AG04449 (cell line): ENCODE measurements at regions not wholly inside any gene's neighbourhood (a gene's known extent, or its start where the extent isn't known, plus 50 kb on each side); places are given as distances from the start of the nearest gene placed in this dataset.

Source experiments
- CTCF ChIA-PET: fragments of 350-600 bp; formaldehyde crosslinking; extraction: SDS; loops from one replicate; lab custom pipeline; 2021; ENCODE audit warnings: antibody characterized with exemption; lab: Yijun Ruan, JAX
- POLR2A ChIA-PET: fragments of 400-600, 350-600 bp; formaldehyde crosslinking; extraction: SDS; loops from one replicate; lab custom pipeline; 2020; ENCODE audit warnings: antibody characterized with exemption, inconsistent platforms; lab: Yijun Ruan, JAX
- DNase-seq: peaks from one replicate; pipeline ENCODE4 v3.0.0-alpha.2; 2010; ENCODE audit warnings: low read depth, low spot score
- H3K4me3 ChIP-seq: 2 replicates; pipeline ENCODE4 v1.5.1; 2011; ENCODE audit warnings: low read depth, mild to moderate bottlenecking, control low read depth, low read length
- TF ChIP-seq, protein P1 (sequence below): IDR thresholded peaks from one replicate; pipeline ENCODE4 v1.5.1; 2011; ENCODE audit warnings: mild to moderate bottlenecking, moderate library complexity, low read length, control low read depth, inconsistent platforms; ENCODE audit not compliant: insufficient read depth; ENCODE audit errors: missing control alignments

DNA sequence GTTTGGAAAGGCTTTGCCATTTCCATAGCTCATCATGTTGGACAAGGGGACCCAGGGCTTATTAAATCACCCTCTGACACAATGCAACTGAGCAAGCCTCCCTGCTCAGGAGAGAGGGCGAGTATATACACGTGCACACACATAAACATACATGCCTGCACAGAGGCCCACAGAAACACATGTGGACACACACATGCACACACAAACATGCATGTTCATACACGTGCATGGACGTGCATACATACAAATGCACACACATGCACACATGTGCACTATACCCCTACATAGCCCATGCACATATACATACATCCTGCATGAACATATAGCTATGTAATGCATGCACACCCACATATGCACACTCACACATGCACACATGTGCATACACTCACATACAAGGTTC is 99.5 kb upstream of the ALDH1B1 start:
- TF ChIP-seq, protein P1, sequence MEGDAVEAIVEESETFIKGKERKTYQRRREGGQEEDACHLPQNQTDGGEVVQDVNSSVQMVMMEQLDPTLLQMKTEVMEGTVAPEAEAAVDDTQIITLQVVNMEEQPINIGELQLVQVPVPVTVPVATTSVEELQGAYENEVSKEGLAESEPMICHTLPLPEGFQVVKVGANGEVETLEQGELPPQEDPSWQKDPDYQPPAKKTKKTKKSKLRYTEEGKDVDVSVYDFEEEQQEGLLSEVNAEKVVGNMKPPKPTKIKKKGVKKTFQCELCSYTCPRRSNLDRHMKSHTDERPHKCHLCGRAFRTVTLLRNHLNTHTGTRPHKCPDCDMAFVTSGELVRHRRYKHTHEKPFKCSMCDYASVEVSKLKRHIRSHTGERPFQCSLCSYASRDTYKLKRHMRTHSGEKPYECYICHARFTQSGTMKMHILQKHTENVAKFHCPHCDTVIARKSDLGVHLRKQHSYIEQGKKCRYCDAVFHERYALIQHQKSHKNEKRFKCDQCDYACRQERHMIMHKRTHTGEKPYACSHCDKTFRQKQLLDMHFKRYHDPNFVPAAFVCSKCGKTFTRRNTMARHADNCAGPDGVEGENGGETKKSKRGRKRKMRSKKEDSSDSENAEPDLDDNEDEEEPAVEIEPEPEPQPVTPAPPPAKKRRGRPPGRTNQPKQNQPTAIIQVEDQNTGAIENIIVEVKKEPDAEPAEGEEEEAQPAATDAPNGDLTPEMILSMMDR = no peak
- H3K4me3 ChIP-seq = no peak overlapping the region
- ChIA-PET CTCF (no interaction called here), POLR2A (no interaction called here)
- no peak for DNase-seq

DNA sequence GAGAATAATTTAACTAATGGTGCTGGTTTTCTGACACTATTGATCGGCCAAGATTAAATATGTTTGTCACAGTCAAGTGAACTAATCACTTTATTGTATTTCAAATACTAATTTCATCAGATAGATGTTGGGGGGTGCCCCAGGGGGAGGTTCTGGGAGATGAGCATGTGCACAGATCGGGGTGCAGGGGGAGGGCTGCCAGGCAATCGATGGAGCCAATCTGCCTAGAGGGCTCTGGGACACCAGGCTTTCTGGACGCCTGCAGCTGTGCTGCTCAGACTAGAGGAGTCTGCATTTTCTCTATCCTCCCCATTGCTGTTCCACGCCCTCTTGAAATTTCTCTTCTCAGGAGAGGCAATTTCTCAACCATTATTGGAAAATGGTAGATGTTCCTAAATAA is 100.0 kb upstream of the ALDH1B1 start:
- TF ChIP-seq, protein P1 = no peak
- CTCF ChIA-PET = no interaction called here
- no peak overlapping the region for H3K4me3 ChIP-seq
- DNase-seq = no peak
- POLR2A ChIA-PET = no interaction called here

DNA sequence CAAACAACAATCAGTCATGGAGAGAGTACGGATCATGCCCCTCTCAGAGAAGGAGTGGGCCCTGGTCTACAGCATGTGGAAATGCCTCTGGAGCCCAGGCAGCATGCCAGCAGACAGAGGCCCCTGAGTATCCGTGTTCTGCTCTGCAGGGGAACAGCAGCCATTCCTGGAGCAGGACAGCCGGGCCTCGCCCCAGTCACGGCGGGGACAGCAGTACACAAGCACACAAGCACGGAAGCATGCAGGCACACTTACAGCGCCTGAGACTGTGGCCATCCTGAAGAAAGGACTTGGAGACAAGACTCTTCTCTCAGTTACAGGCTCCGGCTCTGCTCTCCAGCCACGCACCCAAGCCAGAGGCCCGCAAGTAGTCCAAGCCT is 102.6 kb upstream of the ALDH1B1 start:
- no peak overlapping the region for H3K4me3 ChIP-seq
- POLR2A ChIA-PET = no interaction called here
- DNase-seq = no peak
- TF ChIP-seq, protein P1 = no peak
- CTCF ChIA-PET = no interaction called here

DNA sequence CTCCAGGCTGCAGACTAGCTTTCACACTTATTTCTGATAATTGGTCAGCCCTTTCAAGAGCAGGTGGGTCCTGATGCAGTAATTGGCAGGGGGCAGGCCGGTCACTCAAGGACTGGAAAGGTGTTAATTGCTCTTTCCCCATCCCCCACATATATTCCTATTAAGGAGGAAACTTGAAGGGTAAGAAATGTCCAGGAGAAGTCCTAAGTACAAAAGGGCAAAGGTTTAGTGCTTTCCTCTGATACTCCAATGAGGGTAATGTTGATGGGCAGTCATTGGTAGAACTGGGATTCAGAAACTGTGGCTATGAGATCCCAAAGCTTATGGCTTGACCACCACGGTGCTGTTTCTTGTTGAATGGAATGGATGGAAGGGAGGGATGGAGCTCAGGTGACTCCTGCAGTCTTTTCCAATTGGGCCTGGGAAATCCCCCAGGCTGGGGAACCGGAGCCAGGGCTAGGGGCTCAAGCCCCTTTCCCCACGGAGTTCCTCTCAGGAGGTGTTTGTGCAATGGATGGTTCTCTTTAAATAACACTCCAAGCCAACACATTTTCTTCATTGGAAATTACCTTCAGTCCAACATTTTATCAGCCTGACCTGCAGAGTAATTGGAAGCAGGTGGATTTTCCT is 103.2 kb upstream of the ALDH1B1 start:
- TF ChIP-seq, protein P1 = no peak
- ChIA-PET CTCF (no interaction called here), POLR2A (no interaction called here)
- no peak overlapping the region for H3K4me3 ChIP-seq
- DNase-seq = no peak

DNA sequence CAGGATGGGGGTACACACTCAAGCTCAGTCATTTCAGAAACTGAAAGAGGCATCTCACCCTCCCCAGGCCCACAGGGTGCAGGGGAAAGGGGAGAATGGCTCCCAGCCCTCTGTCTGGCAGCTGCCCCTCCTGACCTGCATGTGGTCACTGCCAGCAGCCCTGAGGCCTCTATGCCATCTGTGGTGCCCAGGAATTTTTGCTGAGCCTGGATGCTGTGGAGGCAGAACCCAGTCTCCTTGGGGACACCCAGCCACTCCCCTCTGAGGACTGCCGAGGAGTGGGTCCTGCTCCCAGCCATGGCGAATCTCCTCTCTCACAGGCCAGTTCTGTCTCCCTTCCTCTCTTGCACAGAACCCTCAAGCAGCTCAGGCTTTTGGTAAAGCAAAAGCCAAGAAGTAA is 104.0 kb upstream of the ALDH1B1 start:
- TF ChIP-seq, protein P1 = no peak
- H3K4me3 ChIP-seq = no peak overlapping the region
- ChIA-PET CTCF (interaction anchor here (1.0 kb wide), 1 partner anchor 21 kb away, joined by 3 read pairs; no protein-coding TSS in a partner anchor), POLR2A (no interaction called here)
- no peak for DNase-seq

DNA sequence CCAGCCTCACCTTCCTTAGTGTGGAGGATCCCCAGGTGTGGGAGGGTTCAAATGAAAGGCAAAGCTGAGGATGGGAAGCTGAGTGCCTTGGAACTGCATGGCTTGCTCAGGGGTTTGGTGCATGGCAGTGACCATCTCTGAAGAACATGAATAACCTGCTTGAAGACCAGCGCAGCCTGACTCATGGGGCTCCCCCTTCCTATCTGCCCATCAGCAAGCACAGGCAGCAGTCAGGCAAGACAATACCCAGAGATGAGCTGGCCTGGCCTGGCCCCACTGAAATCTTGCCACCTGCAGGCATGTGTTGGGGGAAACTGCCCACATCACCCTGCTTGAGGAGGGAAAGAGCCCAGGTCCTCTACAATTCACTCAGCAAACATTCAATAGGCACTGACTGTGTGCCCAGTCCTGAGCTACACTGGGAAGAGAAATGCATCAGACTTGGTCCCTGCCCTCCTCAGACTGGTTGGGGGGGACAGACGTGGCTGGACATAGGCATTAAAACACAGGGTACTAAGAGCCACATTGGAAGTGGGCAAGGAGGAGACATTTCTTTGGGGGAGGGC is 105.0 kb upstream of the ALDH1B1 start:
- no peak overlapping the region for H3K4me3 ChIP-seq
- TF ChIP-seq, protein P1 = no peak
- POLR2A ChIA-PET = no interaction called here
- no peak for DNase-seq
- CTCF ChIA-PET = no interaction called here
